ENCODE measurements at regions not wholly inside any gene's neighbourhood (a gene's known extent, or its start where the extent isn't known, plus 50 kb on each side); places are given as distances from the start of the nearest gene placed in this dataset.
"Not testable (repeated sequence)": the region's sequence is repeated elsewhere in the genome, so short reads cannot be mapped to it uniquely, and the experiment has no call there.

DNA sequence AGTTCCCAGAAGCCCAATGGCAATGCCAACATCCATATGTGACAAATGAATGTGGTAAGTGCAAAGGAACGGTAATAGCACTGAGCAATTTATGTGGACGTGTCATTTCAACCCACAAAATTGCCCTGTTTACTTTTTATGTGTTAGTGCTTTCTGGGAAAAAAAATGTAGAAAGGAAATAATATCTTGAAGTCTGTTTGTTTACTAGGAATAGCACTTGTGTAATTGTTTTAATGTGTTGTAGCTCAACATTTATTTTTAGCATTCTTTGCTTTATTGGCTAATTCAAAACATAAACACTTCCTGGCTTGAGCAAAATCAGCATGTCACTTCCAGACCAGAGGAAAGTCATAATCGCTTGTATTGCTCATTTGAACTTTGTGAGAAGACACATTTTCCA, 224.8 kb upstream of the KCNK2 start:
- CTCF ChIA-PET, result no interaction called here
- Mint-ChIP-seq H3K9me3 (ENCODE audit: low read depth) (no peaks in the 10 kb centered on the region), H3K27ac (no peak overlapping the region), H3K27me3 (no peaks in the 10 kb centered on the region), H3K4me1 (no peaks in the 10 kb centered on the region), H3K36me3 (no peaks in the 10 kb centered on the region), H3K4me3 (no peak overlapping the region)
- ATAC-seq (no peak), DNase-seq (no peak)

DNA sequence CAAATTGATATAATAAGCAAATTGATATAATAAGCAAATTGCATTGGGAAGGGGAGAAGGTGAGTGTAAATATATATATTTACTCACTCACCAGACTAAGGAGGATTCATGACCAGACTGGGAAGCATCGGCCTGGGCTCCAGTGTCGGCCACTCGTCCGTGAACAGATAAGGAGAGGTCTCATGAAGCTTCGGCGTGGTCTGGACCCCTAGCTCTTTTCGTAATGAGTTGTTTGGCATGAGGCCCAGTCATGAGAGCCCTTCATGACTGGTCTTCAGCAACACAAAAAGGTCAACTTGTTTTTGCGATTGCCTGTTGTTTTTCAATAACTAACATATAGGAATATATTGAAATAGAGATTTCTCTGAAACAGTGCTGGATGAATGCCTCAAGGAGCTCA, 222.9 kb upstream of the KCNK2 start:
- no peaks in the 10 kb centered on the region for H3K4me1 Mint-ChIP-seq
- no peaks in the 10 kb centered on the region for H3K27me3 Mint-ChIP-seq
- CTCF ChIA-PET, result no interaction called here
- no peak overlapping the region for H3K4me3 Mint-ChIP-seq
- DNase-seq (no peak), ATAC-seq (no peak)
- no peaks in the 10 kb centered on the region for H3K9me3 Mint-ChIP-seq (ENCODE audit: low read depth)
- no peak overlapping the region for H3K27ac Mint-ChIP-seq
- no peaks in the 10 kb centered on the region for H3K36me3 Mint-ChIP-seq

- ATAC-seq (no peak), DNase-seq (no peak)
- CTCF ChIA-PET, result no interaction called here
- no peaks in the 10 kb centered on the region for H3K27me3 Mint-ChIP-seq
- no peak overlapping the region for H3K4me3 Mint-ChIP-seq
- H3K9me3 Mint-ChIP-seq (ENCODE audit: low read depth), result no peaks in the 10 kb centered on the region
- no peaks in the 10 kb centered on the region for H3K4me1 Mint-ChIP-seq
- no peaks in the 10 kb centered on the region for H3K36me3 Mint-ChIP-seq
- no peak overlapping the region for H3K27ac Mint-ChIP-seq
Observed at GRCh38 chr1:214861615-214862014, 220.9 kb upstream of the KCNK2 start.

DNA sequence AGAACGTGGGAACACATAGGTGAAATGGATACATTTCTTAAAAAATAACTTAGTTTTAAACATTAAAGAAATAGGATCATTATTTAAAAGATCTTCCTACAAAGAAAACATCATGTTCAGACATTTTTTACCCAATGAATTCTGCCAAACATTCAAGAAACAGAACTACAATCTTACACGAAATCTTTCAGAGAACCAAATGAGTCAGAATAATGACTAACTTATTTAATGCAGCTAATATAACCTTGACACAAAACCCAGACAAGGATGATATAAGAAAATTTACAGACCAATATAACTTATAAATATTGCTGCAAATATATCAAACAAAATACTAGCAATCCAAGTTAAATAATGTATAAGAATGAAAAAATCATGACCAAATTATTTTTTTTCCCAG, 220.1 kb upstream of the KCNK2 start:
- H3K4me3 Mint-ChIP-seq, result no peak overlapping the region
- CTCF ChIA-PET, result no interaction called here
- no peaks in the 10 kb centered on the region for H3K4me1 Mint-ChIP-seq
- H3K9me3 Mint-ChIP-seq (ENCODE audit: low read depth), result no peaks in the 10 kb centered on the region
- H3K36me3 Mint-ChIP-seq, result no peaks in the 10 kb centered on the region
- no peaks in the 10 kb centered on the region for H3K27me3 Mint-ChIP-seq
- no peak overlapping the region for H3K27ac Mint-ChIP-seq
- DNase-seq (no peak), ATAC-seq (no peak)

DNA sequence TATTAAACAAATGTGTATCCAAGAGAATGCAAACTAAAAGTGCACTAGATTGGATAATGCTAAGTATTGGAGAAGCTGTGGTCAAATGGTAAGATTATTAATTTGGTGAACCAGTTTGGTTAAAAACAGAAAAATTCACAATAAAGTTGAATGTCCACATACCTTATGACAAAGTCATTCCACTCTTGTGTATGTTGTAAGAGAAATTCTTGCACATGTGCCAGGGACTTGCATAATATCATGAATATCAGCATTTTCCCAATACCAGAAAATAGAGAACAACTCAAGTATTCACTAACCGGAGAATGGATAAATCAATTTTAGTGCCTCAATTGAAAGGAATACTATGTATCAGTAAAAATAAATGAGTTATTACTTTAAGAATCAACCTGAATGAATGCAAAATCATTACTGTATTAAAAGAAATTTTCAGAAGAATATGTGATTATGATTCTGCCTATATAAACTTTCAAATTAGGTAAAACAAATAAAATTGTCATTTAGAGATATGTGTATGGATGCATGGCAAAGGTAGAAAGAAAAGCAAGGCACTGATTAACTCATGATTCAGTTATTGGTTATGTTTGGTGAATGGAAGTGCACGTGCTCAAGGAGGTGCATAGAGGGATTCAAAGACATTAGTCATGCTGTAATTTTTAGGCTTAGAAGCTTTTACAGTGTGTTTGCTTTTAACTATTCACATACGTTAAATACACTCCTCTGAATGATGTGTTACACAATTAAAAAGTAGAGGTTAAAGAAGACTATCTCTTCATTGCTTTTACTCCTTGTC, 217.4 kb upstream of the KCNK2 start:
- H3K4me1 Mint-ChIP-seq, result no peaks in the 10 kb centered on the region
- no peak overlapping the region for H3K4me3 Mint-ChIP-seq
- H3K36me3 Mint-ChIP-seq, result no peaks in the 10 kb centered on the region
- H3K9me3 Mint-ChIP-seq (ENCODE audit: low read depth), result no peaks in the 10 kb centered on the region
- CTCF ChIA-PET, result no interaction called here
- ATAC-seq (no peak), DNase-seq (no peak)
- H3K27ac Mint-ChIP-seq, result no peak overlapping the region
- H3K27me3 Mint-ChIP-seq, result no peaks in the 10 kb centered on the region

GRCh38 chr1:214870426-214870825, 212.1 kb upstream of the KCNK2 start:
- H3K36me3 Mint-ChIP-seq; CTCF ChIA-PET; H3K27me3 Mint-ChIP-seq; H3K9me3 Mint-ChIP-seq (ENCODE audit: low read depth); H3K4me3 Mint-ChIP-seq; H3K27ac Mint-ChIP-seq; ATAC-seq; H3K4me1 Mint-ChIP-seq; DNase-seq: not testable (repeated sequence)

DNA sequence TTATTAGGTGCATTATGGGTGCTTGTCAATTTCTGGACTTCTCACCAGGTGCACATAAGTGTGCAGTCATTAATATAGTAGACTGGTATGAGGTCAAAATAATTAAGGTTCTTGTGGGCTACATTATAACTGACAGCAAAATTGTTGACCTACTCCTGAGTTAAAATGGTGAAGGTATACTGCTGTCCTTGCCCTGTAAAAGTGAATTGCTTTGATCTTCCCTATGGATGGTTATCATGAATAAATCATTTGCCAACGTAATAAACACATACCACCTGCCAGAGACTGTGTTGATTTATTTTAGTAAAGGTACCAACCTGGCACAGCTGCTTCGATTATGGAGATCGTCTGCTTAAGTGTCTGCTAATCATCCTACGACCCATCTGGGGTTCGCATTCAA, 201.6 kb upstream of the KCNK2 start:
- Mint-ChIP-seq H3K4me3 (no peak overlapping the region), H3K9me3 (ENCODE audit: low read depth) (peaks cover 2% of the 10 kb centered on the region), H3K27ac (no peak overlapping the region), H3K36me3 (no peaks in the 10 kb centered on the region), H3K27me3 (no peaks in the 10 kb centered on the region), H3K4me1 (no peaks in the 10 kb centered on the region)
- CTCF ChIA-PET, result no interaction called here
- DNase-seq (no peak), ATAC-seq (no peak)

GRCh38 chr1:214882616-214883015, 199.9 kb upstream of the KCNK2 start:
- no peaks in the 10 kb centered on the region for H3K27me3 Mint-ChIP-seq
- no peak for DNase-seq
- no peak for ATAC-seq
- H3K4me1 Mint-ChIP-seq, result no peaks in the 10 kb centered on the region
- no peak overlapping the region for H3K27ac Mint-ChIP-seq
- CTCF ChIA-PET, result no interaction called here
- H3K9me3 Mint-ChIP-seq (ENCODE audit: low read depth), result peaks cover 2% of the 10 kb centered on the region
- no peak overlapping the region for H3K4me3 Mint-ChIP-seq
- H3K36me3 Mint-ChIP-seq, result no peaks in the 10 kb centered on the region

DNA sequence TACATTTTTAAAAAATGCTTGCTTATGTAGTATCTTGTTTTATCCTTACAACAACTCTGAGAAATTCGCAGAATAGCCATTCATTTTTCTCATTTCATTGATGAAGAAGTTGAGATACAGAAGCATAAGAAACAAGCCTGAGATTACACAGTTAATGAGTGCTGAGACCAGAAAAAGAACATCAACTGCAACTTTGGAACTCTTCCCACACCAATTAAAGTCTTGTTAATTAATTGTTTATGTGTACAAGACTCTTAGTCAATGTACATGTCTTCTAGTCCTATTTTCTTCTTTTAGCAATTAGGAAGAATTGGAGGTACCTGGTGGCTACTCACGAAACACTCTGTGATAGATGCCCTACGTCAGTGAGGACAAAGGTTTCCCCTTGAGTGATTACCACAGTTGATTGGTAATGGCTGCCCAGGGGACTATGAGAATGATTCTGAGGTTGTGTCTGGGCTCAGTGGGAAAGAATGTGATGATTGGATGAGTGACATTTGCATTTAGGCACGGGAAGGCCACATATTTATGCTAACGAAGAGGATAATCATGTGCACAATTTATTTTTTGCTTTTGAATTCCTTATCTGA, 187.4 kb upstream of the KCNK2 start:
- H3K4me3 Mint-ChIP-seq, result no peak overlapping the region
- no peak for ATAC-seq
- no peaks in the 10 kb centered on the region for H3K36me3 Mint-ChIP-seq
- no peak for DNase-seq
- H3K4me1 Mint-ChIP-seq, result no peaks in the 10 kb centered on the region
- H3K27me3 Mint-ChIP-seq, result no peaks in the 10 kb centered on the region
- H3K9me3 Mint-ChIP-seq (ENCODE audit: low read depth), result peaks cover 7% of the 10 kb centered on the region
- CTCF ChIA-PET, result no interaction called here
- no peak overlapping the region for H3K27ac Mint-ChIP-seq

DNA sequence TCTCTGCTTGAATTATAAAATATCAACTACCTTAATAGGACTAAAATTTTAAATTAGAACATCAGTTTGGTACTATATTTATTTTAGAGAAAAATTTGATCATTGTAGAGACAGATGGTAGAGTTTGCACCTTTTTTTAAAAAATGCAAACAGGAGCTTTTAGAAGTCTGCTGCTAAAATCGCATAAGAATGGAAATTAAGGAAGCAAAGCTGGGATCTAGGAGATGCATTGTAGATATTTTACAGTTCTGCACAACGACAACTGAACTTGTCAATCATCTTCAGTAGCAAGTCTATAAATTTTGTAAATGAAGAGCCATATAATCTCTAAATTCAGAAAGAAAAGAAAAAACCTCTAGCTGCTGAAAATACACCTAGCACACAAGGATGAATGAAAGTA, 185.6 kb upstream of the KCNK2 start:
- no peaks in the 10 kb centered on the region for H3K36me3 Mint-ChIP-seq
- CTCF ChIA-PET, result no interaction called here
- ATAC-seq (no peak), DNase-seq (no peak)
- H3K27me3 Mint-ChIP-seq, result no peaks in the 10 kb centered on the region
- H3K4me3 Mint-ChIP-seq, result no peak overlapping the region
- H3K4me1 Mint-ChIP-seq, result no peaks in the 10 kb centered on the region
- no peaks in the 10 kb centered on the region for H3K9me3 Mint-ChIP-seq (ENCODE audit: low read depth)
- no peak overlapping the region for H3K27ac Mint-ChIP-seq

GRCh38 chr1:214897581-214897980, 185.0 kb upstream of the KCNK2 start:
- Mint-ChIP-seq H3K27ac (no peak overlapping the region), H3K9me3 (ENCODE audit: low read depth) (no peaks in the 10 kb centered on the region), H3K27me3 (no peaks in the 10 kb centered on the region), H3K4me1 (no peaks in the 10 kb centered on the region), H3K36me3 (no peaks in the 10 kb centered on the region), H3K4me3 (no peak overlapping the region)
- CTCF ChIA-PET, result no interaction called here
- no peak for DNase-seq
- no peak for ATAC-seq

DNA sequence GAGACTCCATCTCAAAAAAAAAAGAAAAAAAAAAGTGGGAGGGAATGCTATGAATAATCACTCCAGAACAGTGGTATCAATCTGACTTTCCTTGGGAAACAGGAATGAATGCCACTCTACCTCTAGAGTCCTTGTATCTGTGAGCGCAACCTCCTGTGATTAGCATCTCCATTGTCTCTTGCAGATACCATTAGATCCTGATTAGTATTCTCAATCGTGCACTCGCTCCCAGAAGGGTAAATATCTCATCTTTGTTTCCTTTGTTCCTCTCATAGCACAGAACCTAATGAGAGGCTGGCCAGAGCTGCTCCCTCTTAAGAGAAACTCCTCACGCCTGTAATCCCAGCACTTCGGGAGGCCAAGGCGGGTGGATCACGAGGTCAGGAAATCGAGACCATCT, 184.4 kb upstream of the KCNK2 start:
- H3K36me3 Mint-ChIP-seq, result no peaks in the 10 kb centered on the region
- H3K4me1 Mint-ChIP-seq, result no peaks in the 10 kb centered on the region
- ATAC-seq (no peak), DNase-seq (no peak)
- CTCF ChIA-PET, result no interaction called here
- no peak overlapping the region for H3K4me3 Mint-ChIP-seq
- H3K27me3 Mint-ChIP-seq, result no peaks in the 10 kb centered on the region
- no peak overlapping the region for H3K27ac Mint-ChIP-seq
- no peaks in the 10 kb centered on the region for H3K9me3 Mint-ChIP-seq (ENCODE audit: low read depth)

DNA sequence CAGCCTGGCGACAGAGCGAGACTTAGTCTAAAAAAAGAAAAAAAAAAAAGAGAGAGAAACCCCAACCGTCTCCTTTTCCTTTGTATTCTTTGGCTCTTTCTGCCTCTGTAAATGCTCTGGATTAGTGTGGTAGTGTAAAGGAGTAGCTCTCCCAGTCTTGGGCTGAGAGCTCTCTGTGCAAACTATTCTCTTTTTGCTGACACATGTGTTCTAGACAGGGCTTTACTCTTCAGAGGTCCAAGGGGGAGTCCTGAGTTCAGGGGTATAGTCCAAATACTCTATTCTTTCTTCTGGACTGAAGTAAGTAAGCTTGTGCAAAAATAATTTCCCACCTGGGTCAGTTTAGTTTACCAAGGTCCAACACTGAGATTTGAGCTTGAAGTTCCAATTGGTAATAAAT, 183.8 kb upstream of the KCNK2 start:
- no peaks in the 10 kb centered on the region for H3K36me3 Mint-ChIP-seq

DNA sequence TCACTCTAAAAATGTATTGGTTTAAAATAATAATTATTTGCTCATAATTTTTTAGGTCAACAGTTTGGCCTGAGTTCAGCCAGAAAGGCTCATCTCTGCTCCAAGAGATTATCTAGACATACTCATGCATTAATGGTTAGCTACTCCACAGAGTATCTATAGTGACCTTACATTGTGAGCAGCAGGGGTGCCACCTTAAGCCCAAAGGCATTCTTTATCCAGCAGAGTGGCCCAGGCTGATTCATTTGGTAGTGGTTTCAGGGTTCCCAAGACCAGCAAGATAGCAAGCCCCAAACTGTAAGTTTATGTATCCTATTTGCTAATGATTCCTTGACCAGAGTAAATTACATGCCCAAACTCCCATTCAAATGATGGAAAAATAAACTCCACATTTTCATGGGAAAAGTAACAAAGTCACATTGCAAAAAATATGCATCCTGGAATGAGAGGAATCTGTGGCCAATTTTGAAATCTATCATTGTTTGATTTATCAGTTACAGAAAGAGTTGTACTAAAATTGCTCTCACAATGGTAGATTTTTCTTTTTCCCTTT, 182.6 kb upstream of the KCNK2 start:
- no peak overlapping the region for H3K27ac Mint-ChIP-seq
- H3K4me1 Mint-ChIP-seq, result no peaks in the 10 kb centered on the region
- ATAC-seq (no peak), DNase-seq (no peak)
- no peak overlapping the region for H3K4me3 Mint-ChIP-seq
- no peaks in the 10 kb centered on the region for H3K27me3 Mint-ChIP-seq
- CTCF ChIA-PET, result no interaction called here
- H3K36me3 Mint-ChIP-seq, result no peaks in the 10 kb centered on the region
- H3K9me3 Mint-ChIP-seq (ENCODE audit: low read depth), result no peaks in the 10 kb centered on the region

More for the DNA sequence above, 183.8 kb upstream of the KCNK2 start:
- H3K27ac Mint-ChIP-seq, result no peak overlapping the region
- H3K9me3 Mint-ChIP-seq (ENCODE audit: low read depth), result no peaks in the 10 kb centered on the region
- no peak overlapping the region for H3K4me3 Mint-ChIP-seq
- DNase-seq, result no peak
- CTCF ChIA-PET, result no interaction called here
- H3K4me1 Mint-ChIP-seq, result no peaks in the 10 kb centered on the region
- ATAC-seq, result no peak
- no peaks in the 10 kb centered on the region for H3K27me3 Mint-ChIP-seq
